HG03135 (cell line): ENCODE measurements at regions not wholly inside any gene's neighbourhood (a gene's known extent, or its start where the extent isn't known, plus 50 kb on each side); places are given as distances from the start of the nearest gene placed in this dataset.

Experiments
- ATAC-seq: cut with Tn5 transposase; IDR thresholded peaks from one replicate; pipeline ENCODE4 v1.9.1; 2021; ENCODE audit warnings: mild to moderate bottlenecking, moderate library complexity; ENCODE audit not compliant: unreplicated experiment

DNA sequence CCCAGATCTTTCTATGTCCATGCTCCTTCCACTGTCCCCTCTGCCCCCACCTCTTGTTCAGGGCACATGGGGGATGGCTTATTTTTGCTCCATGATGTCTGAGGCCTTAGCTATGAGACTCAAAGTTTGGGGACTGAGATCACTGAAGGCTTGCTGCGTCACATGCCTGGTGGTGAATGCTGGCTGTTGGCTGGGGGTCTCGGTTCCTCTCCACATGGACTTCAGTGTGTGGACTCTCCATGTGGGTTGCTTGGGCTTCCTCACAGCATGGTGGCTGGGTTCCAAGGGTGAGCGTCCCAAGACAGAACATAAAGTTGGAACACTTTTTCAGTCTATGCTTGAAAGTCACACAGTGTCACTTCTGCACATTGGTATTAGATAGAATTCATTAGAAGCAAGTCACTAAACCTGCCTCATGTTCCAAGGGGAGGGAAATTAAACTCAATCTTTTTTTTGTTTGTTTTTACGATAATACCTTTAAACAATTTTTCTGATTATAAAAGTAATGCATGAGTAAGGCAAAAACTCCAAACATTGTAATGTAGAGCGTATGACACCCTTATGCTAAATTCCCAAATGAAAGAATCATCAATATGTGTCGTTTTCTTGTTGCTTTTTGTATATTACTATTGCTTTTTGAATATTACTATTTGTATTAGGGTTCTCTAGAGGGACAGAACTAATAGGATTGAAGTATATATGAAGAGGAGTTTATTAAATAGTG is 111.7 kb downstream of the MYCN start:
- ATAC-seq: no peak

DNA sequence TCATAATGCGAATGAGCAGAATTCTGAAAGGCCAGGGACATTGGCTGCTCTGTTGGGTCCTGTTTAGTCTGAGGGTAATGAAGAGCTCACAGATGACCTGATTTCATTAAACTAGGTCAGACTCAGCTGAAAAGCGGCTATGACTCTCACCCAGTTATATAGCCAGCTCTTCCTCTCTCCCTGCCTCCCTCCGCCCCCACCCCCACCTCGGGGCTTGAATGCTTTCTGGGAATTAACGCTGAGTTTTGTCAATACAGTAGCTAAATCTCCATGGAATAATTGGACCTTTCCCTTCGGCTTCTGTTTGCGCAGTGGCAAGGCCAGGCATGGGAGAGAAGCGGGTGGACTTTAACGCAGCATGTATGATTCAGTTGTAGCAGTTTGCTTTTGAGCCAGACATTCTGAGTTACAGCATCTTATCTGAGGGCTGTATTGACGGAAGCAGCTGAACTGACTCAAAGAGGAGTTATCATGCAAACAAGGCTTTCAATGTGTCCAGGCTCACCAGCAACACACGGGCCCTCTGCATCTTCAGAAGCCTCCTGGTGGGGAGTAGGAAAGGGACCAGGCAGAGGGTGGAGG is 110.6 kb downstream of the MYCN start:
- no peak for ATAC-seq

DNA sequence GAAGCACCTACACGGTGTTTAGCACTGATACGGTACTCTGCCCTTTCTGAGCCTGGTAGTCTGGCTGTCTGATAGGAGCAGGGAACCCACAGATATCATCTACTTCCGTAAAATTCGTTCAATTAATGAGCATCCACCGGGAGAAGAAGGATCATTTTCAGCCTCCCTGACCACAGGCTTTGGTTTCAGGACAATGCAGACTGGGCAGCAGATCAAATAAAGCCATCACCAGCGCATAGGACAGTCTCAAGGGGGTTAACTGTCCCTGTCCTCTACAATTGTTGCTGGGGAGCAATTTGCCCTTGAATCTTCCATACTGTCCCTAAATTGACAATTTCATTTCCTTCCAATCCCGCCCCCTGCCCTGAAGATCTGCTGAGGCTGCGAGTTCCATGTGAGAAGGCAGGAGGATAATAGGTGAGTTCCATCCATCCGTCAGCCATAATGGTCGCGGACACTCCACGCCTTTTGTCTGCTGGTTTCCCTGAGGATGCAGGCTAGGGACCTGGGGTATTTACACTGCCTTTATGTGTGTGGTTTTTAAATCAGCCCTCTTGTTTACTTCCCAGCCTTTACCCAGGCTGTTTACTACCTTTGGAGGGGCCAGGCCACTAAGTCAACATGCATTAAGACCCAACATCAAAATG is 110.0 kb downstream of the MYCN start:
- no peak for ATAC-seq

DNA sequence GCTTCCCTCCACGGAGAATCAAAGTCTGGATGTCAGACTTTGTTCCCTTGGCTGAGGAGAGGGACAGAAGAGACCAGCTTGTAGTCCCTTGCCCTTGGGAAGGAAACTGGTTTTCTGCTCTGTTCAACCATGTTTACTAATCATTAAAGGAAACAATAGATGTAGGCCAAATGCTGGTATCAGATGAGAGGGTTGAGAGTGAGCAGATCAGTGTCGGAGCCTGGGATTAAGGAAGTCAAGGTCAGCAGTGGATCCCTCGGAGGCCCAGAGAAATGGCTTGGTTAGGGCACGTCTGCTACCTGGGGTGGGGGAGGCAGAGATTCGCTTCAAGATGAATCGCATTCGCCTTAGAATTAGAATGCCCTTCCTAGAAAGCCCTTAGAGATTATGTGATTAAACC is 109.1 kb downstream of the MYCN start:
- ATAC-seq: no peak

DNA sequence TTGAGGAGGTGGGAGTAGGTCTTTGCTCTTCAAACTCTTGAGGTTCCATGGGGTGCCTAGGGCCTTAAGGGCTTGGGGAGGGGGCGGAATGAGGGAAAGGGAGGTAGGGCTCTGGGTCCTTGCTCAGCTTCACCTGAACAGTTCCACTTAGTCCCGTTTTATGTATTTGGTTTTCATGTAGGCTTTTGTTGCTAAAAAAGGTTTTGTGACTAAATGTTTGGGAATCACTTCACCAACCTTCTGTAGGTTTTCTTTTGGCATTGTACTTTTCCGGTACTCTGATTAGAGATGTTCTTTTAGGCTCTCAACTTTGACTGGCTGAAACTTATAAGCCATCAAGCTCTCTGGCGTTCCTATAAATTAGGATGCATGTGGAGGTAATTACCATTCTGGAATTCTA is 108.1 kb downstream of the MYCN start:
- ATAC-seq: no peak

DNA sequence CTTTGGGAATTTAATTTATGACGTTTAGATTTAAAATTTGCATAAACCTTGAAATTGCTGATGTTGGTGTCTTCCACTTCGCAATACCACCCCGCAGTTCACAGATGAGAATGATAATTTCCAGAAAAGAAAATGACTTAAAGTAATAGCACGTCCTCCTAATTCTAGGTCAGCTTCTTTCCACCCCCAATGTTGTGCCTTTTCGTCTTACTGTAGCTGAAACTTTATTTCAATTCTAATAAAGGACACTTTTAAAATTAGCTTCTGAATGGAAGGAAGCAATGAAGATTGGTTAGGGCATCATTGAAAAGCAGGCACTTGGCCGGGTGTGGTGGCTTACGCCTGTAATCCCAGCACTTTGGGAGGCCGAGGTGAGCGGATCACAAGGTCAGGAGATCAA is 107.4 kb downstream of the MYCN start:
- no peak for ATAC-seq

DNA sequence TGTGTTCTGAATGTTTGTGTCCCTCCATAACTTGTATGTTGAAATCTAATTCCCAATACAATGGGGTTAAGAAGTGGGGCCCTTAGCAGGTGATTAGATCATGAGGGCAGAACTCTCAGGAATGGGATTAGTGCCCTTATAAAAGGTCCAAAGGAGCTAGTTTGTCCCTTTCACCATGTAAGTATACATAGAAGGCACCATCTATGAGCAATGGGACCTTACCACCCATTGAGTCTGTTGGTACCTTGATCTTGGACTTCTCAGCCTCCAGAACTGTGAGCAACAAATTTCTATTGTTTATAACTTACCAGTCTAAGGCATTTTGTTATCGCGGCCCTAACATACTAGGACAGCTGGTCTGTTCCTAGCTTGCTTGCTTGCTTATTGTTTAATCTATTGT is 106.3 kb downstream of the MYCN start:
- no peak for ATAC-seq

DNA sequence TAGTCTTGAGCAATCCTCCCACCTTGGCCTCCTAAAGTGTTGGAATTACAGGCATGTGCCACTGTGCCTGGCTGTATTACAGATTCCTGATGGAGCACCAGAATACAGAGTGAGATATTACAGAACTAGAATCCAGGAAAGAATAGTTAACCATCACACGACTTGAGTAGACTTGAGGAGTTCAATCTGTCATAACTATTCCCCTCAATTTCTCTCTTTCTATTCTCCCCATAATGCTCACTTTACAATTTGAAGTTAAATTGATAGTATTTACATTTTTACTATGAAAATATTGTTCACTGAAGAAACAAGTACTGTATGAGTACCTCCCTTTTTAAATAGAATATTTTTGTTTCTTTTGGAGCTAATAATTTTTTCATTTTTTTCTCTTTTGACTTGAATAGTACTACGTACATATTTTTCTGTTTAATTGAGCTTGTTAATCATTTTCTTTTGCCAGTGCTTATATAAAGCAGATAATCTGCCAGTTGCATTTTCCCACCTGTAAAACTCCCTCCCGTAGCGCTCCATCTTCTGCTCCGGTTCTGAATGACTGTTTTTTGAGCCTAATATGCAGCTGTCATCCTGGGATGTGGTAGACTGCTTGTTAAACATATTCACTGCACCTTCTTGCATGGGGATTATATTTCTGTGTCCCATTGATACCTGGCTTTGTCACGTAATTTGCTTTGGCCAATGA is 105.5 kb downstream of the MYCN start:
- ATAC-seq: no peak

DNA sequence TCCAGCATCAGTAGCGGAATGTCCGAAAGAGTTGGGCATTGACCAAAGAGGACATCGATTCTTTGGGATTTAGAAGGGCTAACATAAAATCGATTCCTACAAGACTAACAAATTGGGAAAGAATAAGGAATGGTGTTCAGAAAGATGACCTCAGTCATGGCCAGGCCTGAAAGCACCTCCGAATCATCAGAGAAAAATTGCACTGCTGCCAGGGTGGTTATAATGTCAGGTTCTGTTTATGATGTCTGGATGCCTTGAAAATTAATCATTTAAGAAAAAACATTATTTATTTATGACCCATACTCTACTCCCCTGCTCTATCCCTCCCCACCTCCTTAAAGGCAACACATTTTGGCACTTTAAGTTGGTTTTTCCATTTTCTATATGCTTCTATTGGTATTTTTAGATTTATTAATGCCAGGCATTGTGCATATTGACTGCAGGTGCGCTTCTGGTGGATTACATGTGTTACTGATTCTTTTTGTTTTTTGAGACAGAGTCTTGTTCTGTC is 104.7 kb downstream of the MYCN start:
- no peak for ATAC-seq

DNA sequence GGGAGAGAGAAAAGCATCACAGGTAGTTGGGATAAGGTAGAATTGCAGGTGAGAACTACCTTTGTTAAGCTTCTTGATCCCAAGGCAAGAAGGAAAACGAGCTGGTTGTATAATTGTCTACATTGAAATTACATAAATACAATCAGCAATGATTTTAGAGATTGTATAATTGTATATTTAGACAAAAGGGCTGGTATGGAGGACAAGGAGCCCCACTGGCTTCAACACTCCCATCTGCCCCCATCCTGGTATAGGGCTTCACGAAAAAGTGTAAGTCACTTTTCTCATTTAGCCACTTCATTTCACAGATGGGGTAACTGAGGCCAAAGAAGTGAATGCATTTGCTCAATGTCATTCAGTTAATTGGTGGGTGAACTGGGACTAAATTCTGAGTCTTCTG is 103.3 kb downstream of the MYCN start:
- ATAC-seq: no peak

DNA sequence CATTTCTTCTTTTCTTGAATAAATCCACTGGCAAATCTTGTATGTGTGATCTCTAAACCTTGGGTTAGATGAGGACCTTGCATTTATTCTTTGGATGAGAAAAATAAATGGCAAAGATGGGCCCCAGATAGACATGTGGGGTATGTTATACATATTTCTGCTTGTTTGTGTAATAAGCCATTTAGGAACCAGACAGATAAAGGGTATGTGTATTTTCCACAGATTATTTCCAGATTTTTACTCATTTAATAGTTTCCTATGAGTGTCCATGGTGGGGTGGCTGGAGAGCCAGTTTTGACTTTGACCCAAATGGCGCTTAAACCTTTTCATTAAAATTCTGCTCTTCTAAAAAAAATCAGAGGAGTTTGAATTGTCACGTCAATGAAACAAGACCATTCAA is 102.8 kb downstream of the MYCN start:
- no peak for ATAC-seq

DNA sequence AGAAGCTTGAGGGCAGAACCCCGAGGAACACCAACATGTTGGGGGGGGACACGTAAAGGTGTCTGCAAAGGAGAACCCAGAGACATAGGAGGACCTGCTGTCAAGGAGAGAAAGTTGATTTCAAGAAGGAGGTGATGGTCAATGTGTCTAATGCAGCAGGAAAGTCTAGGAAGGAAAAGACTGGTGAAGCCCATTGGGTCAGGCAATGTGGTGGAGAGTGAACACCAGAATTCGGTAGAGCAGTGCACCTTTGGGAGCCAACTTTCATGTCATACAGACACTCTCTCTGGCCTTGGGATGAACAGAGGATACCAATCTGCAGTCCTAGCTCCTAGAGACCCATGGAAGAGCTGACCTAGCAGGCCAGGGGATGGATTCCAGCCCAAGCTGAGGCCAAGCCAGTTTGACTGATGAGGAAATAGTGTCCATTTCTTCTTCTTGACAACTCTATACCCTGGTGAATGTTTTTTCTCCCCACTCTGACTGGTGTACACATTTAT is 101.9 kb downstream of the MYCN start:
- no peak for ATAC-seq

DNA sequence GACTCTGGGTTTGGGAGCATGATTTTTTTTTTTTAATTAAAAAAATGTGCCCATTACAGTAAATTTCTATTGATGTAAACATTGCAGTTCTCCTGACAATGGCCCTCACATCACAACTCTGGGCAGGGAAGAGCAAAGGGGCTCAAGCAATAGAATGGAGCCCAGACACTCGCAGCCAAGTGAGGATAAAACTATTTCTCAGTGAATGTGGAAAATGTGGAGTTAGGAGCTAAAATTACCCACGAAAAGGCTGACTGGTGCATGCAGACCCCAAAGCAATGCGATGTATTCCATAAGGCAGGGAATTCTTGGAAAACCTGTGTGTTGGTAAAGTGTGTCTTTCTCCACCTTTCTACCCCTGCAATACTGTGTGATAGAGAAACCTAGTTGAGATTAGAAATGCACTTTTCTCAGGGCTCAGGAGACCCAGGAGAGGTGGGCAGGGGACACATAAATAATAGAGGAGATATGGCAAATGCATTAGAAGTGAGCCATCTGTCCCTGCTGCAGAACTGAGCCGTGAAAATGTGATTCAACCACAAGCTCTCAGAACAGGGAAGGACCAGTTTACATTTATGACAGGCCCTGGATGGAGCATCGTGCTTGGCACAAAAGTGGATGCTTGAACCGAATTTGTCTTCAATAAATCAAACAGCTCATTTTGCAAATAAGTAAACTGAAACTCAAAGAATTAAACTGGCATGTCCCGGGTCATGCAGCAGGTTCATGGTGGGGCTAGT is 100.1 kb downstream of the MYCN start:
- ATAC-seq: no peak

DNA sequence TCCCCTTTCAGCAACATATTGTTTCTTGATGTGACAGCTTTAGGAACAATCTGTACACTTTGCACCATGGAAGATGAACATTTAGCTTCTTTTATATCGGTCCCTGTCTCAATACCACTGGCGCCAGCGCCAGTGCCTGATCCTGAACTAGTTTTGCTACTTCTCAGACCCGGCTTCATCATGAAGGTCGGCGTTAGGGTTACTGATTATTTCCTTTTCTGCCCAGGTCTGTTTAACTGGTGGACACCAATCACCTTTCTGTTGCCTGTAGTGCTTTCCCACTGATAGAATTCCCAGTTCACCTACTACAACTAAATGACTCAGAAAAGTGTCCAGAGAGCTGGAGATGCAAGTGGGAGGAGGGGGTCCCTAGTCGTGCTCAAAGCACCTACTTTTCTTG is 99.5 kb downstream of the MYCN start:
- no peak for ATAC-seq

DNA sequence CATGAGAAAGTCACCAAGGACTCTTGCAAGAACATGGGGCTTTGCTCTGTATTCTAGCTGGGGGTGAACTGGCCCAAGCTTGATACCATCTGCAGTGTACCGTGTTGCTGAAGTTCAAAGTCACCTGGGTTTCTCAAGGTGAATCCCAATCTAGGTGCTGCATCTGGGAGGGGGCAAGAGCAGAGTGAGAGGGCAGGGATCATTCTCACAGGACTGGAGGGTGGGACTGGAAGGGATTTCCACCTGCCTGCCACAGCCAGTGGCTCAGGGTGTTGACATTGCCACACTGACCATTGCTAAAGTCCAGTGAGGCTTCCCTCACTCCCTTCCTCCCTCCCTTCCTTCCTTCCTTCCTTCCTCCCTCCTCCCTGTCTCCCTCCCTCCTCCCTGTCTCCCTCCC is 98.7 kb downstream of the MYCN start:
- no peak for ATAC-seq

DNA sequence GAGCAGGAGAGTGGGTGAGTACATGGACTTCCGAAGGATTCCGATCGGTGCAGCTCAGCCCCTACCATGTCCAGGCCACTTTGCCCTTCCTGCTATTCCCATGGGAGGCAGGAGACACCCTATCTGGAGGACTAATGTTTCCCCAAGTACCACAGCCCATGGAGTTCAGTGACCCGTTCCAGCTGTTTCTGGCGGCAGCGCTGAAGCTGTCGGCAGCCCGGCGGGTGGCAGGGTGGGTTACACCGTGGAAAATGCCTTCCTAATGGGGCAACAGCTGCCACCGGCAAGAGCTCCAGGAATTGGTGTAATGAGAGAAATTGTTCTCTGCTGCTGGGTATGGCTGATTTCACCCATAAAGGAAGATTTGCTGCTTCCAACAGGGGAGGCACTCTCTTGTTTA is 98.3 kb downstream of the MYCN start:
- ATAC-seq: no peak

DNA sequence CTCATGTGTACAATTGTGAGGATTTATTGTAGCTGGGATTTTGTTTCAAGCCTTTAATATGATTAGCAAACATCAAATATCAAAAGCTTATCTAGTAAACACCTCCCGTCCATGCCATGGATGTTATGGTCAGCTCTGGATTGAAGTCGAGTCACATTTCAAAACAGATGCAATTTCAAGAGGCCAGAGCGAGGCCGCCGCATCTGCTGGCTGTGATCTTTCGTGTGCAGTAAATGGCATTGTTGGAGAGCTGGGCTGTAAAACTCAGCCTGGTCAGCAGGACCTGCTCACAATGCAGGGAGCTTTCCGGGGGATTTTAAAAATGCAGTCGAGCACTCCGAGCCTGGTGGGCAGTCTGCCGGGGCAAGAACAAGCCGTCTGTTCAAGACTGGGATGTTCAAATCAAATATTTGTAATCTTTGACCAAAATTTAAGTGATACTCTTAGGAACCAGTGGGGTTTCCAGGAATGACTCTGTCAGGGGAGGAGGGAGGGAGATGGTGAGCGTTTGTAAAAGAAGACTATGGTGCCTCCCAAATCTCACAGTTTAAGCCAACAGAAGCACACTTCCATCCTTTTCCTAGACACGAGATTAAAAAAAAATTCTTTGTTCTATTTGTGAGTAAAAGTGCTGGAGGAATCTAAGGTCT is 97.6 kb downstream of the MYCN start:
- no peak for ATAC-seq

DNA sequence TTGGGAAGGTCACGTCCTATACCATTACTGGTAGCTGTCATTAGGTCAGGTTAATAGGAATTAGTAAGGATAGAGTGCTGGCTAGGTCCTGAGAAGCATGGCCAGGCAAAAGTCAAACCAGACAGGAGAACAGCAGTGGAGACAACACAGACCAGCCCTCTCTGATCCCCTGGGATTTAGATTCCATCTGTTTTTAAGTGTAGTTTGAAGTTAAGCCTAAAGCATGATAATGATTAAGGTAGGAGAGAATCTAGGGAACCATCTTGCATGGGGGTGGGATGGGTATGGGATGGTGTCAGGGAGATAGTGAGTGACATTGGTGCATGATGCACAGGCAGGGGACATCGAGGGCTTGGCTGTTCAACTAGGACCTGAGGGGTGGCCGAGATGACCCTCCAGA is 96.6 kb downstream of the MYCN start:
- ATAC-seq: no peak

DNA sequence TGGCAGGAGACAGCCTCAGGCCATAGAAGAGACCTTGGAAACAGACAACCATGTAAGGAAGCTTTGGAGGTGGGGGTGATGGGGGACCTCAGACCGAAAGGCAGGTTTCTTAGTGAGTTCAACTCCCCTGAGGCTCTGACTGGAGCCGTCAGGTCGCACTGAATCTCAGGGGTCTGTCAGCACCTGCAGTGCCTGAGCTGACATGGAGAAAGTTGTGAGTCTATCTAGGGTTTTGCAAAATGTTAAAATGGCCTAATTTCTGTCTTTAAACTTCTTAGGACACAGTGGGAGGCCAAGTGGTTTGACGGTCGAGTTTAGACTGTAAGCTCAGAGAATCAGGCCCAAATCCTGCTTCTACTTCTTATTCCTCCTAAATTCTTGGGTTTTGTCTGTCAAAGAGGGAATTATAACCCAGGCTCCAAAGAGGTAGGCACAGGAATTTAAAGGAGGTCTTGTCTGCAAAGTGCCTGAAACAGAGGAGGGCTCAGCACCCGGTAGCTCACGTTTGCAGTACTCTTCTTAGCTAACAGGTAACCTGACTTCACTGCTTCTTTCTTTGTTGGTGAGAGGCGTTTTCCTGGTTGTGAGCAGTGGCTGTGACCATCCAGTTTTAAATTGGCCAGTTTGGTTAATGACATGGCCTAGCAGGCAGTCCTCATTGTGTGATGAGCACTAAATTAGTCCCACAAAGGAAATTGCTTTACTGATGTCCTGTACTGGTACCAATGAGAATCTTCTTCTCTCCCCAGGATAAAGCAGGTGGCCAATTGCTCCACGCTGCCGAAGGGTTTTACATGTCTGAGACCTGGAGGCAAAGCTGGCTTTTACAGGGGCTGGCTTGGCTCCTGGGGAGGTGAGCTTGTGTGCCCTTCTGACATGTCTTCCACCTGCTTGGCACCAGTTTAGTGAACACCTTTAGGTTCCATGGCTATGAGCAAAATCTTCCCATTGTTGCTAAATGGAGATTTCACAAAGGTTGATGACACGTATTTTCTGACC is 95.7 kb downstream of the MYCN start:
- ATAC-seq: no peak
